NCI-H1436 treated with DMSO at 0.1 percent for 48 hours (cell line): ENCODE measurements at regions not wholly inside any gene's neighbourhood (a gene's known extent, or its start where the extent isn't known, plus 50 kb on each side); places are given as distances from the start of the nearest gene placed in this dataset.

Source experiments
- DNase-seq: peaks from one replicate; lab custom pipeline; 2025; lab: John Stamatoyannopoulos, UW

- DNase-seq: no peak
Measured at GRCh38 chr15:98560338-98560737, 88.0 kb upstream of the IGF1R start.

GRCh38 chr15:98561169-98561941, 87.0 kb upstream of the IGF1R start:
- DNase-seq: no peak

GRCh38 chr15:98562331-98562937, 85.9 kb upstream of the IGF1R start:
- no peak for DNase-seq

GRCh38 chr15:98565566-98565965, 82.8 kb upstream of the IGF1R start:
- no peak for DNase-seq

GRCh38 chr15:98567951-98568350, 80.4 kb upstream of the IGF1R start:
- no peak for DNase-seq

- no peak for DNase-seq
Measured at GRCh38 chr15:98568382-98569017, 79.8 kb upstream of the IGF1R start.

- no peak for DNase-seq
Measured at GRCh38 chr15:98570119-98570518, 78.2 kb upstream of the IGF1R start.

- no peak for DNase-seq
Measured at GRCh38 chr15:98580572-98580971, 67.8 kb upstream of the IGF1R start.

GRCh38 chr15:98581715-98582114, 66.6 kb upstream of the IGF1R start:
- DNase-seq: no peak

- no peak for DNase-seq
Measured at GRCh38 chr15:98582900-98583554, 65.3 kb upstream of the IGF1R start.

GRCh38 chr15:98583771-98584430, 64.4 kb upstream of the IGF1R start:
- no peak for DNase-seq

- DNase-seq: no peak
Measured at GRCh38 chr15:98586066-98586465, 62.3 kb upstream of the IGF1R start.

GRCh38 chr15:98592136-98592535, 56.2 kb upstream of the IGF1R start:
- DNase-seq: no peak

- DNase-seq: no peak
Measured at GRCh38 chr15:98596131-98596530, 52.2 kb upstream of the IGF1R start.

- no peak for DNase-seq
Measured at GRCh38 chr15:98596885-98597392, 51.4 kb upstream of the IGF1R start.

- no peak for DNase-seq
Measured at GRCh38 chr15:98597666-98598065, 50.7 kb upstream of the IGF1R start.
